NCI-H345 treated with DMSO at 0.1 percent for 48 hours (cell line): ENCODE measurements at regions not wholly inside any gene's neighbourhood (a gene's known extent, or its start where the extent isn't known, plus 50 kb on each side); places are given as distances from the start of the nearest gene placed in this dataset.
"Not testable (repeated sequence)": the region's sequence is repeated elsewhere in the genome, so short reads cannot be mapped to it uniquely, and the experiment has no call there.

Experiments
- DNase-seq: peaks from one replicate; lab custom pipeline; 2025; ENCODE audit not compliant: unreplicated experiment; lab: John Stamatoyannopoulos, UW

GRCh38 chr4:31169846-31170245, 449.7 kb downstream of the PCDH7 start:
- DNase-seq: no peak

GRCh38 chr4:31171362-31171761, 451.2 kb downstream of the PCDH7 start:
- no peak for DNase-seq

GRCh38 chr4:31175242-31175910, 455.2 kb downstream of the PCDH7 start:
- DNase-seq: no peak

- no peak for DNase-seq
Observed at GRCh38 chr4:31183256-31183655, 463.1 kb downstream of the PCDH7 start.

GRCh38 chr4:31185014-31185585, 464.9 kb downstream of the PCDH7 start:
- DNase-seq: no peak

GRCh38 chr4:31187979-31188378, 467.8 kb downstream of the PCDH7 start:
- no peak for DNase-seq

- DNase-seq: no peak
Observed at GRCh38 chr4:31189938-31190337, 469.8 kb downstream of the PCDH7 start.

GRCh38 chr4:31190671-31191070, 470.5 kb downstream of the PCDH7 start:
- no peak for DNase-seq

- no peak for DNase-seq
Observed at GRCh38 chr4:31192341-31192740, 472.2 kb downstream of the PCDH7 start.

- DNase-seq: peak; percentile 47
Observed at GRCh38 chr4:31193521-31193920, 473.4 kb downstream of the PCDH7 start.

GRCh38 chr4:31194823-31195222, 474.7 kb downstream of the PCDH7 start:
- DNase-seq: peak; percentile 32

GRCh38 chr4:31199644-31200043, 479.5 kb downstream of the PCDH7 start:
- no peak for DNase-seq

- DNase-seq: not testable (repeated sequence)
Observed at GRCh38 chr4:31202054-31202453, 481.9 kb downstream of the PCDH7 start.

- no peak for DNase-seq
Observed at GRCh38 chr4:31204874-31205273, 484.7 kb downstream of the PCDH7 start.

- no peak for DNase-seq
Observed at GRCh38 chr4:31220921-31221320, 500.8 kb downstream of the PCDH7 start.

GRCh38 chr4:31228068-31228467, 507.9 kb downstream of the PCDH7 start:
- no peak for DNase-seq

- DNase-seq: no peak
Observed at GRCh38 chr4:31230594-31230993, 510.4 kb downstream of the PCDH7 start.

GRCh38 chr4:31234494-31234893, 514.3 kb downstream of the PCDH7 start:
- no peak for DNase-seq

GRCh38 chr4:31234901-31235300, 514.7 kb downstream of the PCDH7 start:
- DNase-seq: no peak

GRCh38 chr4:31236020-31236638, 516.0 kb downstream of the PCDH7 start:
- DNase-seq: no peak

GRCh38 chr4:31236639-31237173, 516.5 kb downstream of the PCDH7 start:
- no peak for DNase-seq

GRCh38 chr4:31237233-31237632, 517.1 kb downstream of the PCDH7 start:
- no peak for DNase-seq
